HEK293 (cell line): ENCODE measurements at regions not wholly inside any gene's neighbourhood (a gene's known extent, or its start where the extent isn't known, plus 50 kb on each side); places are given as distances from the start of the nearest gene placed in this dataset.

Experiments
- CTCF ChIP-seq: fragments of 450-650 bp; formaldehyde crosslinking; IDR thresholded peaks from 2 replicates; pipeline ENCODE4 v1.5.1; 2016; ENCODE audit warnings: missing biosample characterization, missing genetic modification characterization
- FEZF1 ChIP-seq: fragments of 450-650 bp; formaldehyde crosslinking; IDR thresholded peaks from 2 replicates; pipeline ENCODE4 v1.5.1; 2016; ENCODE audit warnings: missing biosample characterization, missing genetic modification characterization
- GFI1B ChIP-seq: fragments of 450-650 bp; formaldehyde crosslinking; IDR thresholded peaks from 2 replicates; pipeline ENCODE4 v1.5.1; 2016; ENCODE audit warnings: missing biosample characterization, missing genetic modification characterization
- KLF17 ChIP-seq: fragments of 450-650 bp; formaldehyde crosslinking; IDR thresholded peaks from 2 replicates; pipeline ENCODE4 v1.5.1; 2016; ENCODE audit warnings: missing biosample characterization, missing genetic modification characterization
- MYNN ChIP-seq: fragments of 450-650 bp; formaldehyde crosslinking; IDR thresholded peaks from 2 replicates; pipeline ENCODE4 v1.5.1; 2016; ENCODE audit warnings: missing biosample characterization, missing genetic modification characterization, borderline replicate concordance
- REST ChIP-seq: fragments of 450-650 bp; formaldehyde crosslinking; IDR thresholded peaks from 2 replicates; pipeline ENCODE4 v1.5.1; 2016; ENCODE audit warnings: missing biosample characterization, missing genetic modification characterization
- SP2 ChIP-seq: fragments of 450-650 bp; formaldehyde crosslinking; IDR thresholded peaks from 2 replicates; pipeline ENCODE4 v1.5.1; 2016; ENCODE audit warnings: missing biosample characterization, missing genetic modification characterization
- ZBTB44 ChIP-seq: fragments of 450-650 bp; IDR thresholded peaks from 2 replicates; pipeline ENCODE4 v1.5.1; 2018; ENCODE audit warnings: missing biosample characterization, mild to moderate bottlenecking, missing genetic modification characterization
- ZNF133 ChIP-seq: fragments of 450-650 bp; formaldehyde crosslinking; IDR thresholded peaks from 2 replicates; pipeline ENCODE4 v1.5.1; 2016; ENCODE audit warnings: missing biosample characterization, missing genetic modification characterization
- ZNF362 ChIP-seq: fragments of 450-650 bp; formaldehyde crosslinking; IDR thresholded peaks from 2 replicates; pipeline ENCODE4 v1.5.1; 2016; ENCODE audit warnings: missing biosample characterization, missing genetic modification characterization
- ZNF501 ChIP-seq: fragments of 450-650 bp; formaldehyde crosslinking; IDR thresholded peaks from 2 replicates; pipeline ENCODE4 v1.5.1; 2016; ENCODE audit warnings: missing biosample characterization, missing genetic modification characterization
- ZNF549 ChIP-seq: fragments of 450-650 bp; IDR thresholded peaks from 2 replicates; pipeline ENCODE4 v1.5.1; 2018; ENCODE audit warnings: missing biosample characterization, missing genetic modification characterization, mild to moderate bottlenecking, inconsistent platforms, moderate library complexity
- ZNF558 ChIP-seq: fragments of 450-650 bp; formaldehyde crosslinking; IDR thresholded peaks from 2 replicates; pipeline ENCODE4 v1.5.1; 2016; ENCODE audit warnings: missing biosample characterization, missing genetic modification characterization
- ZNF692 ChIP-seq: fragments of 450-650 bp; formaldehyde crosslinking; IDR thresholded peaks from 2 replicates; pipeline ENCODE4 v1.5.1; 2016; ENCODE audit warnings: missing biosample characterization, missing genetic modification characterization

- no peak for TF ChIP-seq ZNF501 (tag by site-specific recombination)
- no peak for TF ChIP-seq KLF17 (tag by site-specific recombination)
- no peak for TF ChIP-seq GFI1B (tag by site-specific recombination)
- no peak for TF ChIP-seq ZNF549
- TF ChIP-seq CTCF (tag by site-specific recombination), result no peak
- no peak for TF ChIP-seq FEZF1 (tag by site-specific recombination)
- TF ChIP-seq ZNF362 (tag by site-specific recombination), result no peak
- TF ChIP-seq MYNN, result no peak
- TF ChIP-seq REST (tag by site-specific recombination), result no peak
- TF ChIP-seq ZNF133 (tag by site-specific recombination), result no peak
- no peak for TF ChIP-seq ZBTB44
- TF ChIP-seq ZNF558 (tag by site-specific recombination), result no peak
- no peak for TF ChIP-seq ZNF692 (tag by site-specific recombination)
- no peak for TF ChIP-seq SP2 (tag by site-specific recombination)
Measured at GRCh38 chr5:101915554-101915953, 380.5 kb downstream of the SLCO4C1 start.
